Spleen (tissue), 7 donors: ENCODE measurements at regions not wholly inside any gene's neighbourhood (a gene's known extent, or its start where the extent isn't known, plus 50 kb on each side); places are given as distances from the start of the nearest gene placed in this dataset.

ENCODE experiments used
- CTCF ChIP-seq, 11 experiments: fragments of 200-600 bp in 7 of 11; fragments of 450-650 bp in 4 of 11; sonication (generic) in 4 of 11; IDR thresholded peaks in 8 of 11; conservative IDR thresholded peaks in 3 of 11; 1 replicate in 7 of 11; 2 replicates in 4 of 11; pipeline versions ENCODE4 v1.4.0 to v1.8.0; 2016 to 2021; ENCODE audit warnings: antibody characterized with exemption in 11 of 11, inconsistent platforms in 4 of 11, mild to moderate bottlenecking in 1 of 11
- POLR2A ChIP-seq, 3 donors: fragments of 450-650 bp; IDR thresholded peaks; one replicate each; pipeline ENCODE4 v1.5.1; 2017; ENCODE audit warnings: antibody characterized with exemption in 3 of 3, mild to moderate bottlenecking in 1 of 3
- donor health status: DM: no; HTN: no; CAD: no; lungs with moderate emphysema.
- donor health status: DM: no; HTN: no; CAD: no.
- donor health status: DM: no; HTN: no; CAD: no.

- TF ChIP-seq CTCF (IDR thresholded peaks at IDR 0.05 in 8 of 11, conservative IDR thresholded peaks at IDR 0.05 in 3 of 11) (peak; percentile 53 to 86 (median 79)), POLR2A (IDR thresholded peaks at IDR 0.05) (no peak)
Observed at GRCh38 chr14:61860294-61860918, 98.2 kb downstream of the SNAPC1 start.
